ENCODE measurements at regions not wholly inside any gene's neighbourhood (a gene's known extent, or its start where the extent isn't known, plus 50 kb on each side); places are given as distances from the start of the nearest gene placed in this dataset.
"Not testable (repeated sequence)": the region's sequence is repeated elsewhere in the genome, so short reads cannot be mapped to it uniquely, and the experiment has no call there.

- TF ChIP-seq ZNF423 (CRISPR knock-in tag; IDR thresholded peaks at IDR 0.05), result no peak
- TF ChIP-seq FOXJ3 (CRISPR knock-in tag; IDR thresholded peaks at IDR 0.05; ENCODE audit: borderline replicate concordance), result no peak
- TF ChIP-seq, protein P1, sequence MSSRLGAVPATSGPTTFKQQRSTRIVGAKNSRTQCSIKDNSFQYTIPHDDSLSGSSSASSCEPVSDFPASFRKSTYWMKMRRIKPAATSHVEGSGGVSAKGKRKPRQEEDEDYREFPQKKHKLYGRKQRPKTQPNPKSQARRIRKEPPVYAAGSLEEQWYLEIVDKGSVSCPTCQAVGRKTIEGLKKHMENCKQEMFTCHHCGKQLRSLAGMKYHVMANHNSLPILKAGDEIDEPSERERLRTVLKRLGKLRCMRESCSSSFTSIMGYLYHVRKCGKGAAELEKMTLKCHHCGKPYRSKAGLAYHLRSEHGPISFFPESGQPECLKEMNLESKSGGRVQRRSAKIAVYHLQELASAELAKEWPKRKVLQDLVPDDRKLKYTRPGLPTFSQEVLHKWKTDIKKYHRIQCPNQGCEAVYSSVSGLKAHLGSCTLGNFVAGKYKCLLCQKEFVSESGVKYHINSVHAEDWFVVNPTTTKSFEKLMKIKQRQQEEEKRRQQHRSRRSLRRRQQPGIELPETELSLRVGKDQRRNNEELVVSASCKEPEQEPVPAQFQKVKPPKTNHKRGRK (CRISPR knock-in tag; IDR thresholded peaks at IDR 0.05; ENCODE audit: borderline replicate concordance), result no peak
- TF ChIP-seq KAT7 (CRISPR knock-in tag; IDR thresholded peaks at IDR 0.05; ENCODE audit: borderline replicate concordance), result no peak
- TF ChIP-seq, protein P2, sequence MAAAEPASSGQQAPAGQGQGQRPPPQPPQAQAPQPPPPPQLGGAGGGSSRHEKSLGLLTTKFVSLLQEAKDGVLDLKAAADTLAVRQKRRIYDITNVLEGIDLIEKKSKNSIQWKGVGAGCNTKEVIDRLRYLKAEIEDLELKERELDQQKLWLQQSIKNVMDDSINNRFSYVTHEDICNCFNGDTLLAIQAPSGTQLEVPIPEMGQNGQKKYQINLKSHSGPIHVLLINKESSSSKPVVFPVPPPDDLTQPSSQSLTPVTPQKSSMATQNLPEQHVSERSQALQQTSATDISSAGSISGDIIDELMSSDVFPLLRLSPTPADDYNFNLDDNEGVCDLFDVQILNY (CRISPR knock-in tag; IDR thresholded peaks at IDR 0.05), result no peak
- TF ChIP-seq ERG (CRISPR knock-in tag; IDR thresholded peaks at IDR 0.05), result no peak
Observed at GRCh38 chr2:65576278-65576677, 143.9 kb upstream of the SPRED2 start (continued).

DNA sequence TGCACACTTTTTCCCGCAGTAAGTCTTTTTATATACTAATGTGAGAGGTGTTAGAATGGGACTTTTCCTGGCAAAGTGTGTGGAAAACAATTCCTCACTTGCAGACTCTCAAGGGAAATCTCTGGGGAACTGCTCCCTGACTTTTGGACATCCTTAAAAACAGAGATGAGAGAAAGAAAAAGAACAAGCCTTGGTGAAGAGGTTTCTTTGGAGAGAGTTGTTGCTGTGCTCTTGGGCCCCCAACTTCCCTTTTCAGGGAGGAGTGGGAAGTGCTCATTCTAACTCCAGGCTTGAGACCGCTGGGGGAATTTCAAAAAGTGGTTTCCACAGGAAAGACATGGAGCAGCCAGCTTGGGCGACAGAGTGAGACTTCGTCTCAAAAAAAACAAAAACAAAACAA is 142.6 kb upstream of the SPRED2 start:
- H3K4me3 Mint-ChIP-seq, result no peak overlapping the region

DNA sequence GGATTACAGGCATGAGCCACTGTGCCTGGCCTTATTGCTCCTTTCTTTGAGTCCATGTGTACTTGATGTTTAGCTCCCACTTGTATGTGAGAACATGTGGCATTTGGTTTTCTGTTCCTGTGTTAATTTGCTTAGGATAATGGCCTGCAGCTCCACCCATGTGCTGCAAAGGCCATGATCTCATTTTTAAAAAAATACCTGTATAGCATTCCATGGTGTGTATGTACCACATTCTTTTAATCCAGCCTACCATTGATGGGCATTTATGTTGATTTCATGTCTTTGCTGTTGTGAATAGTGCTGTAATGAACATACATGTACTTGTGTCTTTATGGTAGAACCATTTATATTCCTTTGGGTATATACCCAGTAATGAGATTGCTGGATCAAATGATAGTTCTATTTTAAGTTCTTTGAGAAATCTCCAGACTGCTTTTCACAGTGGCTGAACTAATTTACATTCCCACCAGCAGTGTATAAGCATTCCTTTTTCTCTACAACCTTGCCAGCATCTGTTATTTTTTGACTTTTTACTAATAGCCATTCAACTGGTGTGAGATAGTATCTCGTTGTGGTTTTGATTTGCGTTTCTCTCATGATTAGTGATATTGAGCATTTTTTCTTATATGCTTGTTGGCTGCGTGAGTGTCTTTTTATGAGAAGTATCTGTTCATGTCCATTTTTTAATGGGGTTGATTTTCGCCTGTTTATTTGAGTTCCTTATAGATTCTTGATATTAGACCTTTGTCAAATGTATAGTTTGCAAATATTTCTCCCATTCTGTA is 136.4 kb upstream of the SPRED2 start:
- CTCF ChIA-PET; H3K4me3 Mint-ChIP-seq; H3K27ac Mint-ChIP-seq; ATAC-seq; POLR2A ChIA-PET; H3K9me3 Mint-ChIP-seq; H3K36me3 Mint-ChIP-seq; DNase-seq (ENCODE audit: low spot score): not testable (repeated sequence)
- Mint-ChIP-seq H3K27me3 (ENCODE audit: low read depth) (peaks cover 34% of the 10 kb centered on the region), H3K4me1 (peaks cover 17% of the 10 kb centered on the region)

More for the DNA sequence above, 142.6 kb upstream of the SPRED2 start:
- TF ChIP-seq KAT7 (CRISPR knock-in tag; IDR thresholded peaks at IDR 0.05; ENCODE audit: borderline replicate concordance), result no peak
- no peaks in the 10 kb centered on the region for H3K9me3 Mint-ChIP-seq
- no peak for ATAC-seq
- no peak for DNase-seq (ENCODE audit: low spot score)
- no peaks in the 10 kb centered on the region for H3K36me3 Mint-ChIP-seq
- H3K4me1 Mint-ChIP-seq, result peaks cover 22% of the 10 kb centered on the region
- no peak overlapping the region for H3K27ac Mint-ChIP-seq
- H3K27me3 Mint-ChIP-seq (ENCODE audit: low read depth), result no peaks in the 10 kb centered on the region; the same call in 1 of the 2 replicates
- ChIA-PET POLR2A (no interaction called here), CTCF (no interaction called here)

GRCh38 chr2:65566617-65567016 is 134.2 kb upstream of the SPRED2 start:
- DNase-seq (ENCODE audit: low spot score), result no peak
- no peak overlapping the region for H3K27ac Mint-ChIP-seq
- H3K4me3 Mint-ChIP-seq, result no peak overlapping the region
- H3K27me3 Mint-ChIP-seq (ENCODE audit: low read depth), result peaks cover 53% of the 10 kb centered on the region
- peaks cover 13% of the 10 kb centered on the region for H3K4me1 Mint-ChIP-seq
- H3K9me3 Mint-ChIP-seq, result no peaks in the 10 kb centered on the region
- CTCF ChIA-PET, result interaction anchor here (1.3 to 1.7 kb wide), 3 partner anchors 273 to 380 kb away, joined by 3 to 11 read pairs (median 5); no protein-coding TSS in a partner anchor
- POLR2A ChIA-PET, result no interaction called here
- peak; percentile 50; the same call in 1 of the 2 replicates for TF ChIP-seq USF2 (CRISPR knock-in tag; IDR thresholded peaks at IDR 0.05)
- no peak for TF ChIP-seq OVOL2 (CRISPR knock-in tag; IDR thresholded peaks at IDR 0.05; ENCODE audit: borderline replicate concordance)
- H3K36me3 Mint-ChIP-seq, result no peaks in the 10 kb centered on the region
- peak; percentile 85 for ATAC-seq

DNA sequence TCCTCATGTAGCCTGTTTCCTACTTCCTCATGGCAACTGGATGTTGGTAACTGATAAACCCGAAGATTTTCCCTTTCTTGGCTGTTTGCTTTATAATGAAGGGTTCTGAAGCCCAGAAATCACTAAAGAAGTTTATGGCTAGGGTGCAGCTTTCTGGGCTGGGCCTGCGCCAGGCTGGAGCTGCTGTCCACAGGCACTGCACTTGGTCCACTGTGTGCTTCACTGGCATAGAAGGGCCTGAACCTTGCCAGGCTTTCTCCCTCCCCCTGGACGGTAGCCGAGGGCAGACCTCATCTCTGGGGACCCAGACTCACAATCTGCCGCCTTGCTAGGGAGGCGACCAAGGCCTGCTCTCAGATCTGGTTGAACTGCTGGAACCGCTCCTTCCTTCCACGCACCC is 133.3 kb upstream of the SPRED2 start:
- no peak for DNase-seq (ENCODE audit: low spot score)
- Mint-ChIP-seq H3K27me3 (ENCODE audit: low read depth) (peaks cover 58% of the 10 kb centered on the region), H3K4me1 (peaks cover 13% of the 10 kb centered on the region), H3K4me3 (no peak overlapping the region), H3K9me3 (no peaks in the 10 kb centered on the region), H3K36me3 (no peaks in the 10 kb centered on the region), H3K27ac (no peak overlapping the region)
- ATAC-seq, result no peak
- POLR2A ChIA-PET, result no interaction called here
- CTCF ChIA-PET, result interaction anchor here (1.3 kb wide), 1 partner anchor 272 kb away, joined by 3 read pairs; no protein-coding TSS in a partner anchor
- TF ChIP-seq ZNF232 (CRISPR knock-in tag; IDR thresholded peaks at IDR 0.05), result no peak
- no peak for TF ChIP-seq FOXP1 (CRISPR knock-in tag; IDR thresholded peaks at IDR 0.05; ENCODE audit: borderline replicate concordance)
- no peak for TF ChIP-seq RELA (CRISPR knock-in tag; IDR thresholded peaks at IDR 0.05; ENCODE audit: borderline replicate concordance)
- TF ChIP-seq ZBTB43 (CRISPR knock-in tag; IDR thresholded peaks at IDR 0.05), result no peak
- no peak for TF ChIP-seq E2F1 (CRISPR knock-in tag; IDR thresholded peaks at IDR 0.05)
- TF ChIP-seq ZNF317 (CRISPR knock-in tag; IDR thresholded peaks at IDR 0.05; ENCODE audit: borderline replicate concordance, low read depth), result no peak
- TF ChIP-seq, protein P3, sequence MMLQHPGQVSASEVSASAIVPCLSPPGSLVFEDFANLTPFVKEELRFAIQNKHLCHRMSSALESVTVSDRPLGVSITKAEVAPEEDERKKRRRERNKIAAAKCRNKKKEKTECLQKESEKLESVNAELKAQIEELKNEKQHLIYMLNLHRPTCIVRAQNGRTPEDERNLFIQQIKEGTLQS (CRISPR knock-in tag; conservative IDR thresholded peaks at IDR 0.05), result no peak
- no peak for TF ChIP-seq USF2 (CRISPR knock-in tag; IDR thresholded peaks at IDR 0.05)

All from WTC11 (cell line).